ENCODE measurements at regions not wholly inside any gene's neighbourhood (a gene's known extent, or its start where the extent isn't known, plus 50 kb on each side); places are given as distances from the start of the nearest gene placed in this dataset.

GRCh38 chr2:234673961-234674759 lies 177.3 kb upstream of the ARL4C start:
- DNase-seq (ENCODE audit: low spot score) = no peak
- intact Hi-C loops (cut with DNase I) = no loop called here

GRCh38 chr2:234673501-234673900 lies 176.6 kb upstream of the ARL4C start:
- intact Hi-C loops (cut with DNase I) = no loop called here
- DNase-seq (ENCODE audit: low spot score) = no peak

- intact Hi-C loops (cut with DNase I) = no loop called here
Measured at GRCh38 chr2:234672498-234673150, 175.7 kb upstream of the ARL4C start.

GRCh38 chr2:234671716-234672115 lies 174.8 kb upstream of the ARL4C start:
- DNase-seq (ENCODE audit: low spot score) = no peak
- intact Hi-C loops (cut with DNase I) = no loop called here

More at GRCh38 chr2:234672498-234673150, 175.7 kb upstream of the ARL4C start:
- DNase-seq (ENCODE audit: low spot score) = no peak

GRCh38 chr2:234671231-234671630 lies 174.3 kb upstream of the ARL4C start:
- no peak for DNase-seq (ENCODE audit: low spot score)
- intact Hi-C loops (cut with DNase I) = no loop called here

- intact Hi-C loops (cut with DNase I) = no loop called here
Measured at GRCh38 chr2:234670806-234671205, 173.9 kb upstream of the ARL4C start.

GRCh38 chr2:234670052-234670451 lies 173.2 kb upstream of the ARL4C start:
- no peak for DNase-seq (ENCODE audit: low spot score)

More at GRCh38 chr2:234670806-234671205, 173.9 kb upstream of the ARL4C start:
- no peak for DNase-seq (ENCODE audit: low spot score)

GRCh38 chr2:234669621-234670020 lies 172.7 kb upstream of the ARL4C start:
- intact Hi-C loops (cut with DNase I) = no loop called here
- DNase-seq (ENCODE audit: low spot score) = no peak

More at GRCh38 chr2:234670052-234670451, 173.2 kb upstream of the ARL4C start:
- intact Hi-C loops (cut with DNase I) = no loop called here

GRCh38 chr2:234669001-234669400 lies 172.1 kb upstream of the ARL4C start:
- intact Hi-C loops (cut with DNase I) = no loop called here

GRCh38 chr2:234666911-234667310 lies 170.0 kb upstream of the ARL4C start:
- no peak for DNase-seq (ENCODE audit: low spot score)
- intact Hi-C loops (cut with DNase I) = no loop called here

More at GRCh38 chr2:234669001-234669400, 172.1 kb upstream of the ARL4C start:
- DNase-seq (ENCODE audit: low spot score) = no peak

GRCh38 chr2:234665304-234665703 lies 168.4 kb upstream of the ARL4C start:
- no peak for DNase-seq (ENCODE audit: low spot score)
- intact Hi-C loops (cut with DNase I) = no loop called here

- intact Hi-C loops (cut with DNase I) = no loop called here
- no peak for DNase-seq (ENCODE audit: low spot score)
Measured at GRCh38 chr2:234661849-234662248, 165.0 kb upstream of the ARL4C start.

GRCh38 chr2:234661175-234661574 lies 164.3 kb upstream of the ARL4C start:
- intact Hi-C loops (cut with DNase I) = no loop called here
- DNase-seq (ENCODE audit: low spot score) = no peak

- no peak for DNase-seq (ENCODE audit: low spot score)
- intact Hi-C loops (cut with DNase I) = no loop called here
Measured at GRCh38 chr2:234655706-234656105, 158.8 kb upstream of the ARL4C start.

- DNase-seq (ENCODE audit: low spot score) = no peak
Measured at GRCh38 chr2:234650911-234651310, 154.0 kb upstream of the ARL4C start.

GRCh38 chr2:234649951-234650350 lies 153.1 kb upstream of the ARL4C start:
- intact Hi-C loops (cut with DNase I) = no loop called here
- DNase-seq (ENCODE audit: low spot score) = no peak

More at GRCh38 chr2:234650911-234651310, 154.0 kb upstream of the ARL4C start:
- intact Hi-C loops (cut with DNase I) = no loop called here

GRCh38 chr2:234643407-234643806 lies 146.5 kb upstream of the ARL4C start:
- no peak for DNase-seq (ENCODE audit: low spot score)
- intact Hi-C loops (cut with DNase I) = no loop called here

- intact Hi-C loops (cut with DNase I) = no loop called here
- DNase-seq (ENCODE audit: low spot score) = no peak
Measured at GRCh38 chr2:234641086-234641485, 144.2 kb upstream of the ARL4C start.

GRCh38 chr2:234640657-234641056 lies 143.8 kb upstream of the ARL4C start:
- intact Hi-C loops (cut with DNase I) = no loop called here
- DNase-seq (ENCODE audit: low spot score) = no peak

- no peak for DNase-seq (ENCODE audit: low spot score)
- intact Hi-C loops (cut with DNase I) = no loop called here
Measured at GRCh38 chr2:234638966-234639365, 142.1 kb upstream of the ARL4C start.

- no peak for DNase-seq (ENCODE audit: low spot score)
- intact Hi-C loops (cut with DNase I) = no loop called here
Measured at GRCh38 chr2:234635284-234635683, 138.4 kb upstream of the ARL4C start.
